ENCODE measurements at regions not wholly inside any gene's neighbourhood (a gene's known extent, or its start where the extent isn't known, plus 50 kb on each side); places are given as distances from the start of the nearest gene placed in this dataset.

DNA sequence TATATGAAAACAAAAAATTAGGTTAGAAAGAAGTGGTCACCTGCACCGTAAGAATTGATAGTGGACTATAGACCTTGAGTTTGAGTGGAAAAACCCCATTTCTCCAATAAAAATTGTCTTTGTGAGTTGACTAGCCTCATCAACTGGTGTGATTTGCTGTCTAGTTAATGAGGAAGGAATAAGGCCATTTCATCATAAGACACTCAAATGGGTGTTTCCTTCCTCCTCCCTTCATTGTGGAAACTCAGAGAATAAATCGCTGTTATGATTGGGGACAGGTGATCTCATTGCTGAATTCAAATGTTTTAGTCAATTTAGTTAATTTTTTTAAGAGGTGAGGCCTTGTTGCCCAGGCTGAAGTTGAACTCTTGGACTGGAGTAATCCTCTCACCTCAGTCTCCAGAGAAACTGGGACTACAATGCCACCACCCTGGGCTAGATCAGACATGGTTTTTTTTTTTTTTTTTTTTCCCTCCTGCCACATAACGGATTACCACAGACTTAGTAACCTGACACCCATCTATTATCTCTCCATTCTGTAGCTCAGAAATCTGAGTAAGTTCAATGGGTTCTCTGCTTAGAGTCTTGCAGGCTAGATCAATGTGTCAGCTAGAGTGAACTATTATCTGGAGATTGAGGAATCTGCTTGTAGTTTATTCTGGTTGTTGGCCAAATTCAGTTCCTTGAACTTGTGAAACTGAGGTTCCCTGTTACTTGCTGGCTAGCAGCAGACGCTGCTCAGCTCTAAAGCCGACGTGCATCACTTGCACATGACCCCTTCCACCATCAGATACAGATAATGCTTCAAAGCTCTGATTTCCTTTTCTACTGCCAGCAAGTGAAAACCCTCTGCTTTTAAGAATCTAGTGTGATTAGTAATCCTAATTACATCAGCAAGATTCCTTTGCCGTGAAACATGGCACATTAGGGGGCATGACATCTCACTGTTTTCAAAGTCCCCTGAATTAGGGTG lies 663.8 kb upstream of the CDH9 start:
- H3K4me3 ChIP-seq (replicated peaks; ENCODE audit: low read depth, low read length) = no peak overlapping the region
- TF ChIP-seq, protein P1, sequence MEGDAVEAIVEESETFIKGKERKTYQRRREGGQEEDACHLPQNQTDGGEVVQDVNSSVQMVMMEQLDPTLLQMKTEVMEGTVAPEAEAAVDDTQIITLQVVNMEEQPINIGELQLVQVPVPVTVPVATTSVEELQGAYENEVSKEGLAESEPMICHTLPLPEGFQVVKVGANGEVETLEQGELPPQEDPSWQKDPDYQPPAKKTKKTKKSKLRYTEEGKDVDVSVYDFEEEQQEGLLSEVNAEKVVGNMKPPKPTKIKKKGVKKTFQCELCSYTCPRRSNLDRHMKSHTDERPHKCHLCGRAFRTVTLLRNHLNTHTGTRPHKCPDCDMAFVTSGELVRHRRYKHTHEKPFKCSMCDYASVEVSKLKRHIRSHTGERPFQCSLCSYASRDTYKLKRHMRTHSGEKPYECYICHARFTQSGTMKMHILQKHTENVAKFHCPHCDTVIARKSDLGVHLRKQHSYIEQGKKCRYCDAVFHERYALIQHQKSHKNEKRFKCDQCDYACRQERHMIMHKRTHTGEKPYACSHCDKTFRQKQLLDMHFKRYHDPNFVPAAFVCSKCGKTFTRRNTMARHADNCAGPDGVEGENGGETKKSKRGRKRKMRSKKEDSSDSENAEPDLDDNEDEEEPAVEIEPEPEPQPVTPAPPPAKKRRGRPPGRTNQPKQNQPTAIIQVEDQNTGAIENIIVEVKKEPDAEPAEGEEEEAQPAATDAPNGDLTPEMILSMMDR (IDR thresholded peaks at IDR 0.05; ENCODE audit: insufficient read depth, low read length, poor library complexity, severe bottlenecking) = no peak
- DNase-seq (ENCODE audit: extremely low read depth, insufficient read length) = no peak
- no peaks in the 10 kb centered on the region for H3K36me3 ChIP-seq (ENCODE audit: control insufficient read depth, insufficient read depth, low read length)
- H3K27me3 ChIP-seq (replicated peaks; ENCODE audit: control insufficient read depth, insufficient read depth, low read length) = no peaks in the 10 kb centered on the region

GRCh38 chr5:27700526-27700925 lies 662.1 kb upstream of the CDH9 start:
- Histone ChIP-seq H3K36me3 (ENCODE audit: control insufficient read depth, insufficient read depth, low read length) (no peaks in the 10 kb centered on the region), H3K4me3 (replicated peaks; ENCODE audit: low read depth, low read length) (no peak overlapping the region), H3K27me3 (replicated peaks; ENCODE audit: control insufficient read depth, insufficient read depth, low read length) (no peaks in the 10 kb centered on the region)
- DNase-seq (ENCODE audit: extremely low read depth, insufficient read length) = no peak
- TF ChIP-seq, protein P1 (IDR thresholded peaks at IDR 0.05; ENCODE audit: insufficient read depth, low read length, poor library complexity, severe bottlenecking) = no peak

GRCh38 chr5:27682600-27682999 lies 644.2 kb upstream of the CDH9 start:
- Histone ChIP-seq H3K27me3 (replicated peaks; ENCODE audit: control insufficient read depth, insufficient read depth, low read length) (no peaks in the 10 kb centered on the region), H3K36me3 (ENCODE audit: control insufficient read depth, insufficient read depth, low read length) (no peaks in the 10 kb centered on the region), H3K4me3 (replicated peaks; ENCODE audit: low read depth, low read length) (no peak overlapping the region)
- TF ChIP-seq, protein P1 (IDR thresholded peaks at IDR 0.05; ENCODE audit: insufficient read depth, low read length, poor library complexity, severe bottlenecking) = no peak
- no peak for DNase-seq (ENCODE audit: extremely low read depth, insufficient read length)

DNA sequence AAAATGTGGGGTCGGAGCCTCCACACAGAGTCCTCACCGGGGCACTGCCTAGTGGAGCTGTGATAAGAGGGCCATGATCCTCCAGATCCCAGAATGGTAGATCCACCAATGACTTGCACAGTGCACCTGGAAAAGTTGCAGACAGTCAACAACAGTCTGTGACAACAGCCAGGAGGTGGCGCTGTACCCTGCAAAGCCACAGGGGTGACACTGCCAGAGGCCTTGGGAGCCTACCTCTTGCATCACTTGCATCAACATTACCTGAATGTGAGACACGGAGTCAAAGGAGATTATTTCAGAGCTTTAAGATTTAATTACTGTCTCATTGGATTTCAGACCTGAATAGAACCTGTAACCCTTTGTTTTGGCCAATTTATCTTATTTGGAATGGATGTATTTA lies 614.1 kb upstream of the CDH9 start:
- Histone ChIP-seq H3K27me3 (replicated peaks; ENCODE audit: control insufficient read depth, insufficient read depth, low read length) (no peaks in the 10 kb centered on the region), H3K36me3 (ENCODE audit: control insufficient read depth, insufficient read depth, low read length) (no peaks in the 10 kb centered on the region), H3K4me3 (replicated peaks; ENCODE audit: low read depth, low read length) (no peak overlapping the region)
- DNase-seq (ENCODE audit: extremely low read depth, insufficient read length) = no peak
- TF ChIP-seq, protein P1 (IDR thresholded peaks at IDR 0.05; ENCODE audit: insufficient read depth, low read length, poor library complexity, severe bottlenecking) = no peak

DNA sequence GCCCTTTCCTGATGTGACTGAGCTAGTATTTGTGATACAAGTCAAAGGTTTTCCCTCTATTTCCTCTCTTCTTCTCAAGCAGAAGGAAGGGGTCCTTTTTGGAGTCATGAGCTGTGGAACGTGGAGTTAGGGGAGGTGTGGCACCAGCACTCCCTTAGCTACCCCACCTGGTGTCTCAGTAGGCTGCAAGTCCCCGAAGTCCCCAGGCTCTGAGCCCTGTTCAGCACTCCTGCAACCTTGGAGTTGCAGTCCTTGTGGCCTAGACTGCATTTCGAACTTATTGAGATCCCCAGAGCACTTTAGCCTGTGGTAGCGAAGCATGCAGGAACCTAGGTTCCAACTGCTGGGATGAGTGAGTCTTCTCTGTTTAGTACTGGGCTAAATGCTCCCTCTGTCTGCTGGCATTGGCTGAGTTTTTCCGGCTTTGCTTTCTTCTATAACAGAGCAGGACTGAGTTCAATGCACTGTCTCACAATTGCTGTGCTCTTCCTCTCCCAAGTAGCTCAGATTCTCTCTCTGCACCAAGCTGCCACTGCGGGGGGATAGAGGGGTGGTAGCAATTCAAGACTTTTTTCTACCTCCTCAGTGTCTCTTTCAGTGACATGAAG lies 600.7 kb upstream of the CDH9 start:
- TF ChIP-seq, protein P1 (IDR thresholded peaks at IDR 0.05; ENCODE audit: insufficient read depth, low read length, poor library complexity, severe bottlenecking) = no peak
- no peaks in the 10 kb centered on the region for H3K27me3 ChIP-seq (replicated peaks; ENCODE audit: control insufficient read depth, insufficient read depth, low read length)
- no peak for DNase-seq (ENCODE audit: extremely low read depth, insufficient read length)

More for the DNA sequence above, 600.7 kb upstream of the CDH9 start:
- H3K36me3 ChIP-seq (ENCODE audit: control insufficient read depth, insufficient read depth, low read length) = no peaks in the 10 kb centered on the region
- no peak overlapping the region for H3K4me3 ChIP-seq (replicated peaks; ENCODE audit: low read depth, low read length)

Measured in GM06990 (cell line).